Stimulated activated CD4-positive, alpha-beta T cell treated with anti-CD3 and anti-CD28 coated beads, Interleukin-1b, Interleukin-23, amount 100 ng/mL, for 4 hours (primary cell): ENCODE measurements at regions not wholly inside any gene's neighbourhood (a gene's known extent, or its start where the extent isn't known, plus 50 kb on each side); places are given as distances from the start of the nearest gene placed in this dataset.
"Not testable (repeated sequence)": the region's sequence is repeated elsewhere in the genome, so short reads cannot be mapped to it uniquely, and the experiment has no call there.

Experiments
- DNase-seq, 2 donors: peaks; one replicate each; pipeline ENCODE4 v3.0.0-alpha.2; 2020; ENCODE audit warnings: low read depth in 2 of 2

GRCh38 chr2:192828175-192828574 lies 633.4 kb upstream of the TMEFF2 start:
- DNase-seq = no peak

GRCh38 chr2:192827735-192828134 lies 633.0 kb upstream of the TMEFF2 start:
- no peak for DNase-seq

- no peak for DNase-seq
Observed at GRCh38 chr2:192814376-192814775, 619.6 kb upstream of the TMEFF2 start.

GRCh38 chr2:192813341-192813740 lies 618.6 kb upstream of the TMEFF2 start:
- no peak for DNase-seq

- DNase-seq = no peak
Observed at GRCh38 chr2:192809173-192809572, 614.4 kb upstream of the TMEFF2 start.

- no peak for DNase-seq
Observed at GRCh38 chr2:192783643-192784042, 588.9 kb upstream of the TMEFF2 start.

GRCh38 chr2:192775459-192776262 lies 580.9 kb upstream of the TMEFF2 start:
- DNase-seq = no peak

- no peak for DNase-seq
Observed at GRCh38 chr2:192775011-192775410, 580.3 kb upstream of the TMEFF2 start.

GRCh38 chr2:192773044-192773443 lies 578.3 kb upstream of the TMEFF2 start:
- DNase-seq = no peak

- no peak for DNase-seq
Observed at GRCh38 chr2:192749611-192750200, 555.0 kb upstream of the TMEFF2 start.

- no peak for DNase-seq
Observed at GRCh38 chr2:192741889-192742288, 547.2 kb upstream of the TMEFF2 start.

- no peak for DNase-seq
Observed at GRCh38 chr2:192735447-192735846, 540.7 kb upstream of the TMEFF2 start.

- no peak for DNase-seq
Observed at GRCh38 chr2:192729369-192729768, 534.6 kb upstream of the TMEFF2 start.

- no peak for DNase-seq
Observed at GRCh38 chr2:192725991-192726390, 531.3 kb upstream of the TMEFF2 start.

- DNase-seq = no peak
Observed at GRCh38 chr2:192719629-192720028, 524.9 kb upstream of the TMEFF2 start.

GRCh38 chr2:192718340-192718739 lies 523.6 kb upstream of the TMEFF2 start:
- DNase-seq = no peak

- no peak for DNase-seq
Observed at GRCh38 chr2:192700934-192701333, 506.2 kb upstream of the TMEFF2 start.

GRCh38 chr2:192697880-192698279 lies 503.1 kb upstream of the TMEFF2 start:
- no peak for DNase-seq

GRCh38 chr2:192696857-192697256 lies 502.1 kb upstream of the TMEFF2 start:
- no peak for DNase-seq

- DNase-seq = no peak
Observed at GRCh38 chr2:192687015-192687414, 492.3 kb upstream of the TMEFF2 start.

GRCh38 chr2:192682511-192682910 lies 487.8 kb upstream of the TMEFF2 start:
- not testable (repeated sequence) for DNase-seq

- DNase-seq = no peak
Observed at GRCh38 chr2:192675681-192676080, 480.9 kb upstream of the TMEFF2 start.

GRCh38 chr2:192669505-192670091 lies 474.9 kb upstream of the TMEFF2 start:
- no peak for DNase-seq
